K562 (cell line): ENCODE measurements at regions not wholly inside any gene's neighbourhood (a gene's known extent, or its start where the extent isn't known, plus 50 kb on each side); places are given as distances from the start of the nearest gene placed in this dataset.

ENCODE experiments used
- ATAC-seq: fragments of 200-7000 bp; cut with Tn5 transposase; 3 replicates; pipeline ENCODE4 v1.9.1; 2020; ENCODE audit warnings: moderate library complexity
- BruUV-seq: library from RNA; stranded (reverse); fragments of 400-500 nt; replicated peaks from 2 replicates; lab custom pipeline; 2021; lab: Mats Ljungman, UMichigan
- CTCF ChIA-PET: fragments of 300-600 bp; formaldehyde crosslinking; extraction: SDS; loops from one replicate; lab custom pipeline; 2021; ENCODE audit warnings: low intra/inter-chr PET ratio; lab: Yijun Ruan, JAX
- POLR2A ChIA-PET: fragments of 300-600, 350-650 bp; sonication (Branson Sonifier 250); formaldehyde crosslinking; extraction: SDS; loops from one replicate; lab custom pipeline; 2021; ENCODE audit warnings: antibody characterized with exemption, inconsistent platforms; lab: Yijun Ruan, JAX
- DNase-seq, 4 experiments: peaks; one replicate each; pipeline versions ENCODE4 v3.0.0 to v3.0.0-alpha.2; 2011 to 2018; ENCODE audit warnings: low spot score in 3 of 4, mixed read lengths in 3 of 4; ENCODE audit errors: extremely low read depth in 1 of 4
- FAIRE-seq: peaks from 2 replicates; lab custom pipeline; 2011; peaks lifted over from hg19 to GRCh38; lab: Jason Lieb, UNC
- H2AFZ ChIP-seq: 2 replicates; pipeline ENCODE4 v1.6.0; 2011; ENCODE audit warnings: low read depth, low read length, control low read depth, inconsistent platforms
- H3K27ac ChIP-seq: fragments of 200-600 bp; 3 replicates; pipeline ENCODE4 v1.8.0; 2011; ENCODE audit warnings: low read depth, mild to moderate bottlenecking, control low read depth, inconsistent platforms, low read length, moderate library complexity, mixed read lengths; ENCODE audit errors: extremely low read depth
- H3K27me3 ChIP-seq, 2 experiments: fragments of 300-600 bp in 1 of 2; 2 replicates in 1 of 2; 3 replicates in 1 of 2; pipeline versions ENCODE4 v1.6.0 to v1.8.0; 2011; ENCODE audit warnings: inconsistent platforms in 2 of 2, low read length in 2 of 2, mild to moderate bottlenecking in 1 of 2, mixed read lengths in 1 of 2, moderate library complexity in 1 of 2; ENCODE audit not compliant: control insufficient read depth in 2 of 2, insufficient read depth in 2 of 2
- H3K36me3 ChIP-seq: fragments of 300-600 bp; 3 replicates; pipeline ENCODE4 v1.8.0; 2011; ENCODE audit warnings: mild to moderate bottlenecking, low read length, inconsistent platforms; ENCODE audit not compliant: control insufficient read depth, insufficient read depth
- H3K4me1 ChIP-seq, 2 experiments: fragments of 200-600 bp in 1 of 2; replicated peaks in 1 of 2; 2 replicates in 1 of 2; 3 replicates in 1 of 2; pipeline versions ENCODE4 v1.5.1 to v1.8.0; 2011; ENCODE audit warnings: inconsistent platforms in 2 of 2, low read length in 2 of 2, mild to moderate bottlenecking in 1 of 2, mixed read lengths in 1 of 2, moderate library complexity in 1 of 2; ENCODE audit not compliant: control insufficient read depth in 2 of 2, insufficient read depth in 2 of 2
- H3K4me2 ChIP-seq: 2 replicates; pipeline ENCODE4 v1.6.1; 2011; ENCODE audit warnings: low read length, control low read depth, inconsistent platforms, mixed read lengths; ENCODE audit not compliant: insufficient read depth
- H3K4me3 ChIP-seq: fragments of 200-600 bp; sonication (generic), shearing (Covaris generic); 2 replicates; pipeline ENCODE4 v1.5.1; 2016; ENCODE audit warnings: control low read depth, inconsistent platforms
- H3K79me2 ChIP-seq: fragments of 200-600 bp; 3 replicates; pipeline ENCODE4 v1.8.0; 2011; ENCODE audit warnings: low read length, inconsistent platforms; ENCODE audit not compliant: control insufficient read depth, insufficient read depth
- H3K9ac ChIP-seq, 2 experiments: 2 replicates each; pipeline versions ENCODE4 v1.6.0 to v1.6.1; 2011; ENCODE audit warnings: low read depth in 2 of 2, low read length in 2 of 2, control low read depth in 1 of 2, inconsistent platforms in 1 of 2, mild to moderate bottlenecking in 1 of 2, mixed read lengths in 1 of 2; ENCODE audit not compliant: insufficient read depth in 1 of 2
- H3K9me1 ChIP-seq: one replicate; pipeline ENCODE4 v1.6.0; 2011; ENCODE audit warnings: inconsistent platforms, mild to moderate bottlenecking, low read length, moderate library complexity; ENCODE audit not compliant: control insufficient read depth, insufficient read depth
- H3K9me3 ChIP-seq: replicated peaks from 2 replicates; pipeline ENCODE4 v1.5.1; 2011; ENCODE audit warnings: low read depth, low read length, inconsistent platforms; ENCODE audit not compliant: control insufficient read depth, insufficient read depth
- H4K20me1 ChIP-seq: replicated peaks from 2 replicates; pipeline ENCODE4 v1.6.1; 2011; ENCODE audit warnings: low read length, inconsistent platforms, mixed read lengths; ENCODE audit not compliant: control insufficient read depth, insufficient read depth
- DLX4 ChIP-seq: fragments of 250-450 bp; sonication (Bioruptor Pico); IDR thresholded peaks from 2 replicates; pipeline ENCODE4 v1.6.1; 2021; ENCODE audit warnings: mild to moderate bottlenecking
- FOXK2 ChIP-seq, 2 experiments: fragments of 450-650 bp; IDR thresholded peaks in 1 of 2; conservative IDR thresholded peaks in 1 of 2; 2 replicates each; pipeline ENCODE4 v1.6.1; 2016; ENCODE audit warnings: low read depth in 2 of 2, mild to moderate bottlenecking in 1 of 2
- GABPA ChIP-seq: fragments of 200-800 bp; sonication (Bioruptor generic); conservative IDR thresholded peaks from 2 replicates; pipeline ENCODE4 v1.6.1; 2016; ENCODE audit warnings: low read depth, missing genetic modification characterization, missing compliant biosample characterization
- GTF2E2 ChIP-seq: fragments of 200-800 bp; sonication (Bioruptor generic); IDR thresholded peaks from 2 replicates; pipeline ENCODE4 v1.6.1; 2016; ENCODE audit warnings: missing genetic modification characterization, missing compliant biosample characterization
- HMGXB4 ChIP-seq: sonication (generic); formaldehyde crosslinking; IDR thresholded peaks from 2 replicates; pipeline ENCODE4 v1.8.1; 2023; ENCODE audit warnings: mild to moderate bottlenecking, missing genetic modification reagents
- IRF1 ChIP-seq: sonication (generic); formaldehyde crosslinking; IDR thresholded peaks from 2 replicates; pipeline ENCODE4 v1.8.0; 2022; ENCODE audit warnings: missing genetic modification reagents, mild to moderate bottlenecking, borderline replicate concordance
- MEIS2 ChIP-seq: fragments of 450-650 bp; IDR thresholded peaks from 2 replicates; pipeline ENCODE4 v1.6.1; 2014; ENCODE audit warnings: mild to moderate bottlenecking; ENCODE audit not compliant: partially characterized antibody
- NCOA2 ChIP-seq, 2 experiments: fragments of 450-650 bp; IDR thresholded peaks; 2 replicates each; pipeline ENCODE4 v1.6.1; 2018; ENCODE audit warnings: mild to moderate bottlenecking in 2 of 2, moderate library complexity in 1 of 2; ENCODE audit not compliant: partially characterized antibody in 2 of 2
- PRDM10 ChIP-seq: fragments of 450-650 bp; IDR thresholded peaks from 2 replicates; pipeline ENCODE4 v1.6.1; 2018; ENCODE audit not compliant: partially characterized antibody
- RAD51 ChIP-seq: fragments of 450-650 bp; IDR thresholded peaks from 2 replicates; pipeline ENCODE4 v1.7.1; 2016; ENCODE audit warnings: low read depth, mild to moderate bottlenecking, borderline replicate concordance
- RBFOX2 ChIP-seq: fragments of 200-400 bp; formaldehyde crosslinking; IDR thresholded peaks from 2 replicates; pipeline ENCODE4 v1.6.1; 2017; ENCODE audit warnings: low read depth, mild to moderate bottlenecking, low read length, moderate library complexity
- SMAD2 ChIP-seq: fragments of 150-350 bp; IDR thresholded peaks from 2 replicates; pipeline ENCODE4 v1.6.1; 2014; ENCODE audit warnings: low read depth, mild to moderate bottlenecking, low read length
- SMARCC2 ChIP-seq: fragments of 450-650 bp; IDR thresholded peaks from 2 replicates; pipeline ENCODE4 v1.6.1; 2017; ENCODE audit warnings: antibody characterized with exemption, moderate library complexity, mild to moderate bottlenecking, low read depth
- ZNF408 ChIP-seq: fragments of 250-450 bp; sonication (Bioruptor Pico); IDR thresholded peaks from 2 replicates; pipeline ENCODE4 v1.4.0; 2020; ENCODE audit warnings: low read depth, mild to moderate bottlenecking, moderate library complexity
- ZNF507 ChIP-seq: conservative IDR thresholded peaks from 2 replicates; pipeline ENCODE4 v1.6.1; 2017; ENCODE audit warnings: missing genetic modification characterization, missing compliant biosample characterization
- WGBS: fragments of 100-300 bp; shearing (Covaris generic); methylation state at CpG from one replicate; pipeline ENCODE4 v1.1.6; 2016; ENCODE audit warnings: low coverage, mixed read lengths; ENCODE audit not compliant: insufficient coverage; ENCODE audit errors: missing lambda C conversion rate; 5-methylcytosine and 5-hydroxymethylcytosine counted together
- in situ Hi-C: fragments of 300-500 bp; cut with MboI; formaldehyde crosslinking; loops from 4 replicates; pipeline ENCODE4 v1.15.0; 2018; ENCODE audit warnings: inconsistent platforms, mixed read lengths
- intact Hi-C: fragments of 100-400 bp; cut with micrococcal nuclease; formaldehyde crosslinking; loops from 2 replicates; pipeline ENCODE4 v1.14.2; 2022

- no peaks in the 10 kb centered on the region for H3K9me1 ChIP-seq
- in situ Hi-C loops = loop anchor here (10.0 kb wide), 1 partner anchor 260 kb away; no protein-coding TSS in a partner anchor
- no peak for ATAC-seq
Measured at GRCh38 chr4:54954656-54955388, 170.6 kb downstream of the KDR start.

More at GRCh38 chr4:54954656-54955388, 170.6 kb downstream of the KDR start:
- 4% methylated on average over 2 of the region's 2 CpGs for WGBS
- H2AFZ ChIP-seq = no peak overlapping the region
- no peaks in the 10 kb centered on the region for H3K36me3 ChIP-seq
- H3K4me2 ChIP-seq = no peak overlapping the region
- no peaks in the 10 kb centered on the region for H3K4me1 ChIP-seq
- CTCF ChIA-PET = no interaction called here
- TF ChIP-seq FOXK2 (conservative IDR thresholded peaks at IDR 0.05 in 1 of 2, IDR thresholded peaks at IDR 0.05 in 1 of 2; ENCODE audit: low read depth in 2 of 2) = no peak
- TF ChIP-seq IRF1 (CRISPR knock-in tag) = no peak
- TF ChIP-seq HMGXB4 (CRISPR knock-in tag) = no peak
- no peak for TF ChIP-seq SMAD2
- TF ChIP-seq GABPA (tag) = no peak
- TF ChIP-seq MEIS2 = no peak
- no peak for TF ChIP-seq ZNF507 (tag)
- TF ChIP-seq SMARCC2 = no peak
- TF ChIP-seq ZNF408 = no peak
- no peak for TF ChIP-seq NCOA2 (IDR thresholded peaks at IDR 0.05; ENCODE audit: partially characterized antibody in 2 of 2)
- no peak for TF ChIP-seq GTF2E2 (tag)
- no peak for TF ChIP-seq RAD51
- TF ChIP-seq DLX4 (CRISPR knock-in tag) = no peak
- no peak for TF ChIP-seq RBFOX2
- no peak for TF ChIP-seq PRDM10
- H3K4me3 ChIP-seq = no peak overlapping the region
- no peaks in the 10 kb centered on the region for H3K27me3 ChIP-seq
- H3K9ac ChIP-seq = no peak overlapping the region
- DNase-seq (no peak), FAIRE-seq (no peak)
- no peak overlapping the region for H3K27ac ChIP-seq
- no peaks in the 10 kb centered on the region for H4K20me1 ChIP-seq
- BruUV-seq = no TSS peak
- no peaks in the 10 kb centered on the region for H3K79me2 ChIP-seq
- POLR2A ChIA-PET = interaction anchor here (0.6 kb wide), 1 partner anchor 158 kb away, joined by 3 read pairs; no protein-coding TSS in a partner anchor
- intact Hi-C loops = no loop called here
- H3K9me3 ChIP-seq = no peaks in the 10 kb centered on the region
